ENCODE measurements at regions not wholly inside any gene's neighbourhood (a gene's known extent, or its start where the extent isn't known, plus 50 kb on each side); places are given as distances from the start of the nearest gene placed in this dataset.

DNA sequence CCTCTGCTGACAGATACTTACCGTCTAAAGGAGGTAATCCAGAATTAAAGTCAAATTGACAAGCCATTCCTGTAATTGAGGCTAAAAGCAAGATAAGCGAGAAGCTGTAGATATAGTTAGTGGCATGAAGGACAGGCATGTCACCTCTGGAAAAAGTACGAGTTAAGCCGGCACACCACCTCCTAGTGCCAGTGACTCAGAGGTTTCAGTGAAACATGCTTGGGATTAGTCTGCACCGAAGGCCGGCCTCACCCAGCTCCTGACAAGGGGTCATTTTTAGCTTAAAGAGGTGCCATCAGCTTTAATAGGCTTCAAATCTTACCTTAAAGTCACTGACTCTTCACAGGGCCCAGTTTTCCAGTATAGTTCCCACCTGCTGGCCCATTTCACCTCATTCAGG is 838.0 kb downstream of the UQCRFS1 start:
- TF ChIP-seq, protein P1, sequence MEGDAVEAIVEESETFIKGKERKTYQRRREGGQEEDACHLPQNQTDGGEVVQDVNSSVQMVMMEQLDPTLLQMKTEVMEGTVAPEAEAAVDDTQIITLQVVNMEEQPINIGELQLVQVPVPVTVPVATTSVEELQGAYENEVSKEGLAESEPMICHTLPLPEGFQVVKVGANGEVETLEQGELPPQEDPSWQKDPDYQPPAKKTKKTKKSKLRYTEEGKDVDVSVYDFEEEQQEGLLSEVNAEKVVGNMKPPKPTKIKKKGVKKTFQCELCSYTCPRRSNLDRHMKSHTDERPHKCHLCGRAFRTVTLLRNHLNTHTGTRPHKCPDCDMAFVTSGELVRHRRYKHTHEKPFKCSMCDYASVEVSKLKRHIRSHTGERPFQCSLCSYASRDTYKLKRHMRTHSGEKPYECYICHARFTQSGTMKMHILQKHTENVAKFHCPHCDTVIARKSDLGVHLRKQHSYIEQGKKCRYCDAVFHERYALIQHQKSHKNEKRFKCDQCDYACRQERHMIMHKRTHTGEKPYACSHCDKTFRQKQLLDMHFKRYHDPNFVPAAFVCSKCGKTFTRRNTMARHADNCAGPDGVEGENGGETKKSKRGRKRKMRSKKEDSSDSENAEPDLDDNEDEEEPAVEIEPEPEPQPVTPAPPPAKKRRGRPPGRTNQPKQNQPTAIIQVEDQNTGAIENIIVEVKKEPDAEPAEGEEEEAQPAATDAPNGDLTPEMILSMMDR (IDR thresholded peaks at IDR 0.05): no peak
- no peak for TF ChIP-seq POLR2A (IDR thresholded peaks at IDR 0.05)
